NCI-H2107 treated with DMSO at 0.1 percent for 48 hours (cell line): ENCODE measurements at regions not wholly inside any gene's neighbourhood (a gene's known extent, or its start where the extent isn't known, plus 50 kb on each side); places are given as distances from the start of the nearest gene placed in this dataset.

ENCODE experiments used
- DNase-seq: peaks from one replicate; lab custom pipeline; 2025; ENCODE audit not compliant: unreplicated experiment; lab: John Stamatoyannopoulos, UW

- no peak for DNase-seq
Observed at GRCh38 chr4:89604951-89605350, 232.0 kb downstream of the SNCA start.

- DNase-seq = no peak
Observed at GRCh38 chr4:89599026-89599425, 237.9 kb downstream of the SNCA start.

GRCh38 chr4:89598602-89599001 is 238.4 kb downstream of the SNCA start:
- DNase-seq = peak; percentile 31

- no peak for DNase-seq
Observed at GRCh38 chr4:89595125-89595789, 241.7 kb downstream of the SNCA start.

- DNase-seq = no peak
Observed at GRCh38 chr4:89590128-89590527, 246.8 kb downstream of the SNCA start.

- DNase-seq = no peak
Observed at GRCh38 chr4:89588421-89588820, 248.5 kb downstream of the SNCA start.

GRCh38 chr4:89587364-89587763 is 249.6 kb downstream of the SNCA start:
- no peak for DNase-seq

GRCh38 chr4:89586864-89587263 is 250.1 kb downstream of the SNCA start:
- DNase-seq = no peak

GRCh38 chr4:89586318-89586717 is 250.6 kb downstream of the SNCA start:
- no peak for DNase-seq

- DNase-seq = no peak
Observed at GRCh38 chr4:89582756-89583505, 254.0 kb downstream of the SNCA start.

GRCh38 chr4:89579771-89580170 is 257.2 kb downstream of the SNCA start:
- DNase-seq = no peak

GRCh38 chr4:89576246-89576645 is 260.7 kb downstream of the SNCA start:
- no peak for DNase-seq

- no peak for DNase-seq
Observed at GRCh38 chr4:89575840-89576239, 261.1 kb downstream of the SNCA start.

- no peak for DNase-seq
Observed at GRCh38 chr4:89574176-89574575, 262.8 kb downstream of the SNCA start.

GRCh38 chr4:89573656-89574055 is 263.3 kb downstream of the SNCA start:
- no peak for DNase-seq

GRCh38 chr4:89572224-89572858 is 264.6 kb downstream of the SNCA start:
- peak; percentile 78 for DNase-seq

- DNase-seq = no peak
Observed at GRCh38 chr4:89570931-89571330, 263.3 kb upstream of the GPRIN3 start.

GRCh38 chr4:89567936-89568335 is 260.3 kb upstream of the GPRIN3 start:
- no peak for DNase-seq

GRCh38 chr4:89563431-89563830 is 255.8 kb upstream of the GPRIN3 start:
- DNase-seq = no peak

GRCh38 chr4:89562746-89563145 is 255.1 kb upstream of the GPRIN3 start:
- no peak for DNase-seq

- no peak for DNase-seq
Observed at GRCh38 chr4:89561048-89561447, 253.4 kb upstream of the GPRIN3 start.

GRCh38 chr4:89558147-89558546 is 250.5 kb upstream of the GPRIN3 start:
- DNase-seq = no peak
